ENCODE measurements at regions not wholly inside any gene's neighbourhood (a gene's known extent, or its start where the extent isn't known, plus 50 kb on each side); places are given as distances from the start of the nearest gene placed in this dataset.
"Not testable (repeated sequence)": the region's sequence is repeated elsewhere in the genome, so short reads cannot be mapped to it uniquely, and the experiment has no call there.

- Mint-ChIP-seq H3K36me3 (ENCODE audit: low read depth) (no peaks in the 10 kb centered on the region), H3K27ac (no peak overlapping the region), H3K9me3 (no peaks in the 10 kb centered on the region), H3K4me1 (ENCODE audit: low read depth) (no peaks in the 10 kb centered on the region), H3K27me3 (no peaks in the 10 kb centered on the region), H3K4me3 (no peak overlapping the region)
- intact Hi-C loops (cut with micrococcal nuclease): no loop called here
Measured at GRCh38 chr6:130494729-130495128, 128.9 kb downstream of the TMEM200A start.

GRCh38 chr6:130500693-130501092 is 134.9 kb downstream of the TMEM200A start:
- H3K36me3 Mint-ChIP-seq (ENCODE audit: low read depth): no peaks in the 10 kb centered on the region
- H3K4me1 Mint-ChIP-seq (ENCODE audit: low read depth): no peaks in the 10 kb centered on the region
- no peaks in the 10 kb centered on the region for H3K9me3 Mint-ChIP-seq
- intact Hi-C loops (cut with micrococcal nuclease): no loop called here
- no peak overlapping the region for H3K4me3 Mint-ChIP-seq
- H3K27ac Mint-ChIP-seq: no peak overlapping the region
- H3K27me3 Mint-ChIP-seq: no peaks in the 10 kb centered on the region

- Mint-ChIP-seq H3K4me3 (no peak overlapping the region), H3K9me3 (no peaks in the 10 kb centered on the region), H3K27ac (no peak overlapping the region), H3K27me3 (no peaks in the 10 kb centered on the region), H3K36me3 (ENCODE audit: low read depth) (no peaks in the 10 kb centered on the region), H3K4me1 (ENCODE audit: low read depth) (no peaks in the 10 kb centered on the region)
- intact Hi-C loops (cut with micrococcal nuclease): no loop called here
Measured at GRCh38 chr6:130503146-130503545, 137.3 kb downstream of the TMEM200A start.

- H3K4me1 Mint-ChIP-seq (ENCODE audit: low read depth): no peaks in the 10 kb centered on the region
- H3K9me3 Mint-ChIP-seq: no peaks in the 10 kb centered on the region
- no peak overlapping the region for H3K4me3 Mint-ChIP-seq
- no peaks in the 10 kb centered on the region for H3K27me3 Mint-ChIP-seq
- H3K36me3 Mint-ChIP-seq (ENCODE audit: low read depth): no peaks in the 10 kb centered on the region
- intact Hi-C loops (cut with micrococcal nuclease): no loop called here
- H3K27ac Mint-ChIP-seq: no peak overlapping the region
Measured at GRCh38 chr6:130505808-130506598, 140.2 kb downstream of the TMEM200A start.

- H3K27me3 Mint-ChIP-seq; H3K4me3 Mint-ChIP-seq; H3K4me1 Mint-ChIP-seq (ENCODE audit: low read depth); intact Hi-C loops (cut with micrococcal nuclease); H3K36me3 Mint-ChIP-seq (ENCODE audit: low read depth); H3K27ac Mint-ChIP-seq; H3K9me3 Mint-ChIP-seq: not testable (repeated sequence)
Measured at GRCh38 chr6:130507005-130507665, 141.3 kb downstream of the TMEM200A start.

GRCh38 chr6:130507666-130508028 is 141.8 kb downstream of the TMEM200A start:
- Mint-ChIP-seq H3K27me3 (no peaks in the 10 kb centered on the region), H3K27ac (no peak overlapping the region), H3K36me3 (ENCODE audit: low read depth) (no peaks in the 10 kb centered on the region), H3K4me1 (ENCODE audit: low read depth) (no peaks in the 10 kb centered on the region), H3K4me3 (no peak overlapping the region), H3K9me3 (no peaks in the 10 kb centered on the region)
- intact Hi-C loops (cut with micrococcal nuclease): no loop called here

- no peaks in the 10 kb centered on the region for H3K4me1 Mint-ChIP-seq (ENCODE audit: low read depth)
- H3K4me3 Mint-ChIP-seq: no peak overlapping the region
- intact Hi-C loops (cut with micrococcal nuclease): no loop called here
- no peak overlapping the region for H3K27ac Mint-ChIP-seq
- no peaks in the 10 kb centered on the region for H3K36me3 Mint-ChIP-seq (ENCODE audit: low read depth)
- no peaks in the 10 kb centered on the region for H3K27me3 Mint-ChIP-seq
- no peaks in the 10 kb centered on the region for H3K9me3 Mint-ChIP-seq
Measured at GRCh38 chr6:130513770-130514169, 148.0 kb downstream of the TMEM200A start.

- intact Hi-C loops (cut with micrococcal nuclease): no loop called here
- Mint-ChIP-seq H3K4me1 (ENCODE audit: low read depth) (no peaks in the 10 kb centered on the region), H3K9me3 (no peaks in the 10 kb centered on the region), H3K36me3 (ENCODE audit: low read depth) (no peaks in the 10 kb centered on the region), H3K4me3 (no peak overlapping the region), H3K27ac (no peak overlapping the region), H3K27me3 (no peaks in the 10 kb centered on the region)
Measured at GRCh38 chr6:130514712-130515111, 148.9 kb downstream of the TMEM200A start.

- H3K27ac Mint-ChIP-seq: no peak overlapping the region
- no peaks in the 10 kb centered on the region for H3K36me3 Mint-ChIP-seq (ENCODE audit: low read depth)
- intact Hi-C loops (cut with micrococcal nuclease): no loop called here
- H3K9me3 Mint-ChIP-seq: no peaks in the 10 kb centered on the region
- no peaks in the 10 kb centered on the region for H3K4me1 Mint-ChIP-seq (ENCODE audit: low read depth)
- H3K4me3 Mint-ChIP-seq: no peak overlapping the region
- no peaks in the 10 kb centered on the region for H3K27me3 Mint-ChIP-seq
Measured at GRCh38 chr6:130515306-130515705, 149.5 kb downstream of the TMEM200A start.

- Mint-ChIP-seq H3K4me1 (ENCODE audit: low read depth) (no peaks in the 10 kb centered on the region), H3K27ac (no peak overlapping the region), H3K9me3 (no peaks in the 10 kb centered on the region), H3K36me3 (ENCODE audit: low read depth) (no peaks in the 10 kb centered on the region), H3K4me3 (no peak overlapping the region), H3K27me3 (no peaks in the 10 kb centered on the region)
- intact Hi-C loops (cut with micrococcal nuclease): no loop called here
Measured at GRCh38 chr6:130516604-130517003, 150.8 kb downstream of the TMEM200A start.

GRCh38 chr6:130517444-130517931 is 151.7 kb downstream of the TMEM200A start:
- no peaks in the 10 kb centered on the region for H3K4me1 Mint-ChIP-seq (ENCODE audit: low read depth)
- H3K27me3 Mint-ChIP-seq: no peaks in the 10 kb centered on the region
- no peaks in the 10 kb centered on the region for H3K36me3 Mint-ChIP-seq (ENCODE audit: low read depth)
- no peak overlapping the region for H3K27ac Mint-ChIP-seq
- intact Hi-C loops (cut with micrococcal nuclease): no loop called here
- no peaks in the 10 kb centered on the region for H3K9me3 Mint-ChIP-seq
- H3K4me3 Mint-ChIP-seq: no peak overlapping the region

GRCh38 chr6:130518588-130518987 is 152.8 kb downstream of the TMEM200A start:
- Mint-ChIP-seq H3K27me3 (no peaks in the 10 kb centered on the region), H3K27ac (no peak overlapping the region), H3K36me3 (ENCODE audit: low read depth) (no peaks in the 10 kb centered on the region), H3K4me3 (no peak overlapping the region), H3K4me1 (ENCODE audit: low read depth) (no peaks in the 10 kb centered on the region), H3K9me3 (no peaks in the 10 kb centered on the region)
- intact Hi-C loops (cut with micrococcal nuclease): no loop called here

GRCh38 chr6:130520221-130520620 is 154.4 kb downstream of the TMEM200A start:
- Mint-ChIP-seq H3K27me3 (no peaks in the 10 kb centered on the region), H3K27ac (no peak overlapping the region), H3K4me3 (no peak overlapping the region), H3K4me1 (ENCODE audit: low read depth) (no peaks in the 10 kb centered on the region), H3K9me3 (no peaks in the 10 kb centered on the region), H3K36me3 (ENCODE audit: low read depth) (no peaks in the 10 kb centered on the region)
- intact Hi-C loops (cut with micrococcal nuclease): no loop called here

GRCh38 chr6:130520801-130521200 is 155.0 kb downstream of the TMEM200A start:
- H3K9me3 Mint-ChIP-seq: no peaks in the 10 kb centered on the region
- H3K27me3 Mint-ChIP-seq: no peaks in the 10 kb centered on the region
- intact Hi-C loops (cut with micrococcal nuclease): no loop called here
- no peak overlapping the region for H3K4me3 Mint-ChIP-seq
- no peaks in the 10 kb centered on the region for H3K4me1 Mint-ChIP-seq (ENCODE audit: low read depth)
- H3K27ac Mint-ChIP-seq: no peak overlapping the region
- H3K36me3 Mint-ChIP-seq (ENCODE audit: low read depth): no peaks in the 10 kb centered on the region

GRCh38 chr6:130524552-130524951 is 158.7 kb downstream of the TMEM200A start:
- intact Hi-C loops (cut with micrococcal nuclease): no loop called here
- H3K4me1 Mint-ChIP-seq (ENCODE audit: low read depth): no peaks in the 10 kb centered on the region

More at GRCh38 chr6:130524552-130524951, 158.7 kb downstream of the TMEM200A start:
- Mint-ChIP-seq H3K36me3 (ENCODE audit: low read depth) (no peaks in the 10 kb centered on the region), H3K27me3 (no peaks in the 10 kb centered on the region), H3K4me3 (no peak overlapping the region), H3K9me3 (peaks cover 6% of the 10 kb centered on the region), H3K27ac (no peak overlapping the region)
